HG03135 (cell line): ENCODE measurements at regions not wholly inside any gene's neighbourhood (a gene's known extent, or its start where the extent isn't known, plus 50 kb on each side); places are given as distances from the start of the nearest gene placed in this dataset.

Experiments
- ATAC-seq: cut with Tn5 transposase; IDR thresholded peaks from one replicate; pipeline ENCODE4 v1.9.1; 2021; ENCODE audit warnings: mild to moderate bottlenecking, moderate library complexity; ENCODE audit not compliant: unreplicated experiment

DNA sequence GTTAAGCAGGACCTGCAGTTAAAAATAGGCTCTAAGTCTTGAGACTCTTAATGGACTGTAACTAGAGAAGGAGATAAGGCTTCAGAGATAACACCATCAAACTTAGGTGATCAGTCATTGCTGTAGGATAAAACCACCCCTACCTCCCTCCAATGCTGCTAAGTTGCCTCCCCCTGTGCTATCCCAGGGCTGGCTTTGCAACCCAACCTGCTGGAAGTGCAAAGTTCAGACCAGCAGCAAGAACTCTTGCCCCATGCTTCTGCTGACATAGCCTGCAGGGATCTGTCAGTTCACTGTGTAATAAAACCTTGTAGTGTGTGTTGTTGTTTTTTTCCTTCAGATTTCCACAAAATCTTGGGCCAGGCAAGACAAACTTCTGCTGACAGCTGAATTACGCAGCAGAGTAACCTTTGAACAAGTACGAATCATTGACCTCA is 57.4 kb upstream of the EPB41L3 start:
- ATAC-seq, result no peak

- ATAC-seq, result no peak
These were observed 56.7 kb upstream of the EPB41L3 start for GRCh38 chr18:5600378-5601071.

DNA sequence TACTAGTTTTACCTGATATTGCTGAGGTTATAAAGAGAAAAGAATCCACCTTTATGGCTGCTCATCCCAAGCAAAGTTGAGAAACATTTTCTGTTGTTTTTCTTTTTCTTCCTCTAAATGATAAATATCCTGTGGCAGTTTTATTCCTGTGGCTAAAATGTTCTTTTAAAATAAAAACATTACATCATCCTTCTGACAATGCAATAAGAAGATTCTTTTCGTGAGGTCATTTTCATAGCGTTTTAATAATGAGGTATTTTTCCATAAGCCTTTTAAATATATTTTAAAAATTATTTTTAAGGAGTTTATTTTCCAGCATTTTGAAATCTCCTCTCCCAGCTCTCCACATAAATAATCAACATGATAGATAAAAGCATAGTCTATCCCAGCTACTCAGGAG is 52.8 kb upstream of the EPB41L3 start:
- no peak for ATAC-seq
